ENCODE measurements at regions not wholly inside any gene's neighbourhood (a gene's known extent, or its start where the extent isn't known, plus 50 kb on each side); places are given as distances from the start of the nearest gene placed in this dataset.

- Histone ChIP-seq H3K4me2 (ENCODE audit: insufficient read depth, low read length) (no peak overlapping the region), H4K20me1 (ENCODE audit: insufficient read depth, low read length) (no peaks in the 10 kb centered on the region)
- peak; percentile 53 for DNase-seq (ENCODE audit: insufficient read length, low spot score, missing footprints)
Measured at GRCh38 chr2:234204480-234204879, 154.0 kb downstream of the SPP2 start.

GRCh38 chr2:234203135-234203984 is 152.9 kb downstream of the SPP2 start:
- DNase-seq (ENCODE audit: insufficient read length, low spot score, missing footprints): peak; percentile 93
- Histone ChIP-seq H3K27me3 (ENCODE audit: insufficient read depth, low read length) (no peaks in the 10 kb centered on the region), H3K36me3 (ENCODE audit: insufficient read depth, low read length) (no peaks in the 10 kb centered on the region), H3K4me2 (ENCODE audit: insufficient read depth, low read length) (peak overlapping the region; percentile 80), H3K9me3 (ENCODE audit: low read depth, low read length) (no peaks in the 10 kb centered on the region), H3K4me1 (ENCODE audit: insufficient read depth, low read length) (peaks cover 13% of the 10 kb centered on the region), H3K4me3 (ENCODE audit: insufficient read depth, low read length) (peak overlapping the region; percentile 35), H4K20me1 (ENCODE audit: insufficient read depth, low read length) (no peaks in the 10 kb centered on the region), H2AFZ (ENCODE audit: low read length) (peak overlapping the region; percentile 15), H3K79me2 (ENCODE audit: insufficient read depth, low read length) (no peaks in the 10 kb centered on the region), H3K27ac (ENCODE audit: low read depth, low read length) (peak overlapping the region; percentile 62)
- TF ChIP-seq, protein P1, sequence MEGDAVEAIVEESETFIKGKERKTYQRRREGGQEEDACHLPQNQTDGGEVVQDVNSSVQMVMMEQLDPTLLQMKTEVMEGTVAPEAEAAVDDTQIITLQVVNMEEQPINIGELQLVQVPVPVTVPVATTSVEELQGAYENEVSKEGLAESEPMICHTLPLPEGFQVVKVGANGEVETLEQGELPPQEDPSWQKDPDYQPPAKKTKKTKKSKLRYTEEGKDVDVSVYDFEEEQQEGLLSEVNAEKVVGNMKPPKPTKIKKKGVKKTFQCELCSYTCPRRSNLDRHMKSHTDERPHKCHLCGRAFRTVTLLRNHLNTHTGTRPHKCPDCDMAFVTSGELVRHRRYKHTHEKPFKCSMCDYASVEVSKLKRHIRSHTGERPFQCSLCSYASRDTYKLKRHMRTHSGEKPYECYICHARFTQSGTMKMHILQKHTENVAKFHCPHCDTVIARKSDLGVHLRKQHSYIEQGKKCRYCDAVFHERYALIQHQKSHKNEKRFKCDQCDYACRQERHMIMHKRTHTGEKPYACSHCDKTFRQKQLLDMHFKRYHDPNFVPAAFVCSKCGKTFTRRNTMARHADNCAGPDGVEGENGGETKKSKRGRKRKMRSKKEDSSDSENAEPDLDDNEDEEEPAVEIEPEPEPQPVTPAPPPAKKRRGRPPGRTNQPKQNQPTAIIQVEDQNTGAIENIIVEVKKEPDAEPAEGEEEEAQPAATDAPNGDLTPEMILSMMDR (IDR thresholded peaks at IDR 0.05; ENCODE audit: extremely low read depth, low read depth, low read length): no peak

More at GRCh38 chr2:234204480-234204879, 154.0 kb downstream of the SPP2 start:
- Histone ChIP-seq H3K79me2 (ENCODE audit: insufficient read depth, low read length) (no peaks in the 10 kb centered on the region), H3K27me3 (ENCODE audit: insufficient read depth, low read length) (no peaks in the 10 kb centered on the region), H2AFZ (ENCODE audit: low read length) (no peak overlapping the region), H3K9me3 (ENCODE audit: low read depth, low read length) (no peaks in the 10 kb centered on the region), H3K4me3 (ENCODE audit: insufficient read depth, low read length) (no peak overlapping the region), H3K4me1 (ENCODE audit: insufficient read depth, low read length) (peaks cover 11% of the 10 kb centered on the region), H3K36me3 (ENCODE audit: insufficient read depth, low read length) (no peaks in the 10 kb centered on the region), H3K27ac (ENCODE audit: low read depth, low read length) (no peak overlapping the region)
- TF ChIP-seq, protein P1 (IDR thresholded peaks at IDR 0.05; ENCODE audit: extremely low read depth, low read depth, low read length): no peak

- TF ChIP-seq, protein P1 (IDR thresholded peaks at IDR 0.05; ENCODE audit: extremely low read depth, low read depth, low read length): no peak
- H4K20me1 ChIP-seq (ENCODE audit: insufficient read depth, low read length): no peaks in the 10 kb centered on the region
- no peak for DNase-seq (ENCODE audit: insufficient read length, low spot score, missing footprints)
- H3K9me3 ChIP-seq (ENCODE audit: low read depth, low read length): no peaks in the 10 kb centered on the region
- no peaks in the 10 kb centered on the region for H3K36me3 ChIP-seq (ENCODE audit: insufficient read depth, low read length)
- H2AFZ ChIP-seq (ENCODE audit: low read length): no peak overlapping the region
- H3K4me2 ChIP-seq (ENCODE audit: insufficient read depth, low read length): peak overlapping the region; percentile 80
- H3K4me1 ChIP-seq (ENCODE audit: insufficient read depth, low read length): peaks cover 13% of the 10 kb centered on the region
- peak overlapping the region; percentile 62 for H3K27ac ChIP-seq (ENCODE audit: low read depth, low read length)
- peaks cover 5% of the 10 kb centered on the region for H3K27me3 ChIP-seq (ENCODE audit: insufficient read depth, low read length)
- H3K79me2 ChIP-seq (ENCODE audit: insufficient read depth, low read length): no peaks in the 10 kb centered on the region
- H3K4me3 ChIP-seq (ENCODE audit: insufficient read depth, low read length): peak overlapping the region; percentile 35
Measured at GRCh38 chr2:234202601-234203000, 152.1 kb downstream of the SPP2 start.

DNA sequence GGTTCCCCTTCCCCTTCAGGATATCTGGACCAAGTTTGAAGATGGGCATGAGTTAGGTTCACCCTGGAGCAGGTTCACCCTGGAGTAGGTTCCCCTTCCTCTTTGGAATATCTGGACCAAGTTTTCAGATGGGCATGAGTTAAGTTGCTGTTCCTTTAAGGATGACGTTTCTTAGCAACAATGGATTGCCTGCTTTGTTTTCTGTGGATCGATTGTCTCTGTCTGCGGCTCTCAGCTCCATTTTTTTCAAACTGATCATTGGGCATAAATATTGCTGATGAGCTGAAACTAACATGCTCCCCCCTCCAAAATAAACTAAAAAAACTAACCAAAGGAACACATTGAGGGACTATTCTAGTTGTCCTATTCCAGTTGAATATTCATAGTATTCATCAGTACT is 149.5 kb downstream of the SPP2 start:
- no peak overlapping the region for H3K4me2 ChIP-seq (ENCODE audit: insufficient read depth, low read length)
- no peaks in the 10 kb centered on the region for H3K36me3 ChIP-seq (ENCODE audit: insufficient read depth, low read length)
- no peak overlapping the region for H2AFZ ChIP-seq (ENCODE audit: low read length)
- H3K4me3 ChIP-seq (ENCODE audit: insufficient read depth, low read length): no peak overlapping the region
- no peak for DNase-seq (ENCODE audit: insufficient read length, low spot score, missing footprints)
- H4K20me1 ChIP-seq (ENCODE audit: insufficient read depth, low read length): no peaks in the 10 kb centered on the region
- peaks cover 19% of the 10 kb centered on the region for H3K27me3 ChIP-seq (ENCODE audit: insufficient read depth, low read length)
- no peak overlapping the region for H3K27ac ChIP-seq (ENCODE audit: low read depth, low read length)
- H3K9me3 ChIP-seq (ENCODE audit: low read depth, low read length): no peaks in the 10 kb centered on the region
- no peaks in the 10 kb centered on the region for H3K79me2 ChIP-seq (ENCODE audit: insufficient read depth, low read length)
- TF ChIP-seq, protein P1 (IDR thresholded peaks at IDR 0.05; ENCODE audit: extremely low read depth, low read depth, low read length): no peak
- peaks cover 13% of the 10 kb centered on the region for H3K4me1 ChIP-seq (ENCODE audit: insufficient read depth, low read length)
